ENCODE measurements at regions not wholly inside any gene's neighbourhood (a gene's known extent, or its start where the extent isn't known, plus 50 kb on each side); places are given as distances from the start of the nearest gene placed in this dataset.

DNA sequence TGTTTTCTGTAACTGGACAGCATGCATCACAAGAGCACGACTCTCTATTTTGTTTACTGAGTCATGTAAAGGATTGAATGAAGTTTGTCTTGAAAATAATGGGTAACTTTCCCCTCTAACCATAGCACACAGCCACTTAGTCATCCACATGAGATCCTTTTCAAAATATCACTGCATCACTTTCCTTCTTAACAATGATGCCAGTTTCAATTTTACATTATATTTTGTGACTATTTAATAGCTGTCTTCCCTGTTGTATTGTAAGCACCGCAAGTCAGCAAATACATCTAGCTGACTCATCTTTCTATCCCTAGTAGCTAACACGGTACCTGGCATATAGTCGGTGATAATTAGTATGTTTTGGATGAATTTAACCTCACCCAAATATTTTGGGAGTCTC, 83.3 kb upstream of the PPM1H start:
- Histone ChIP-seq H4K8ac (ENCODE audit: low read depth, low read length) (no peak overlapping the region), H3K9me3 (replicated peaks in 1 of 2; ENCODE audit: control insufficient read depth in 2 of 2, insufficient read depth in 1 of 2, low read depth in 1 of 2, low read length in 2 of 2) (no peaks in the 10 kb centered on the region), H3K9ac (ENCODE audit: low read depth, low read length, poor library complexity) (no peak overlapping the region), H3K27me3 (ENCODE audit: control insufficient read depth in 3 of 3, insufficient read depth in 3 of 3, low read depth in 1 of 3, low read length in 3 of 3) (no peaks in the 10 kb centered on the region), H3K27ac (replicated peaks; ENCODE audit: low read length) (no peak overlapping the region), H3K36me3 (replicated peaks in 1 of 2; ENCODE audit: control insufficient read depth in 2 of 2, insufficient read depth in 2 of 2, low read length in 2 of 2) (no peaks in the 10 kb centered on the region), H3K79me1 (ENCODE audit: low read depth, low read length) (no peaks in the 10 kb centered on the region), H2BK12ac (ENCODE audit: low read length) (no peak overlapping the region), H3K4me2 (ENCODE audit: insufficient read depth, low read length, poor library complexity, severe bottlenecking) (no peak overlapping the region), H2BK120ac (ENCODE audit: low read depth, low read length) (no peak overlapping the region), H3K4me3 (ENCODE audit: low read length in 2 of 2) (no peak overlapping the region), H2BK5ac (ENCODE audit: low read length) (no peak overlapping the region), H2BK15ac (ENCODE audit: low read length) (no peak overlapping the region), H3K4ac (ENCODE audit: low read length) (no peak overlapping the region), H2AFZ (ENCODE audit: low read length) (peak overlapping the region; percentile 48), H3K23ac (ENCODE audit: low read depth, low read length, poor library complexity) (no peak overlapping the region), H4K91ac (ENCODE audit: low read depth, low read length, poor library complexity) (no peak overlapping the region), H3K4me1 (ENCODE audit: control insufficient read depth in 2 of 2, insufficient read depth in 1 of 2, low read depth in 1 of 2, low read length in 2 of 2) (peaks cover 2 to 4% of the 10 kb centered on the region in 2 donors), H3K18ac (ENCODE audit: low read length) (no peak overlapping the region), H2AK5ac (ENCODE audit: low read depth, low read length) (no peak overlapping the region), H3K14ac (ENCODE audit: low read length) (no peak overlapping the region)
- no peak for DNase-seq (ENCODE audit: low spot score)
- WGBS, 2 donors (ENCODE audit: extremely low coverage in 2 of 2, insufficient read length in 2 of 2, insufficient replicate concordance in 1 of 2), result no CpG with 5 or more reads among the region's 4 CpGs

DNA sequence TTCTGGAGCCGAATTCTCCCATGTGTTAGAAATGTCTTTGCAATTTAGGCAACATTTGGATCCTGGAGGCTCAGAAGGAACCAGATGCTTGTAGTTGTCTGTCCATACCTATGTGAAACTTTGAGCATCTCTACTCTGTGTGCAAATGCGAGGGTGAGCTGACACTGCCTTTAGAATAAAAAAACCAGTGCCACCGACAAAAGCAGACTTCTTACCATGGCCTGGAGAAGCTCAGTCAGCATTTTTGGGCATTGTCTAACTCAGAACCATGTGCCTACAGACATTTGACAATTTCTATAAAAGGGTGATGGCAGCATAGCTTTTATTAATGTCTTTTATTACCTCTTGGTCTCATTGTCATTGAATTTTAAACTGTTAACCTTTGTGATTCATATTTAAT, 78.4 kb upstream of the PPM1H start:
- no peak overlapping the region for H4K8ac ChIP-seq (ENCODE audit: low read depth, low read length)
- H3K14ac ChIP-seq (ENCODE audit: low read length), result no peak overlapping the region
- no peaks in the 10 kb centered on the region for H3K4me1 ChIP-seq (ENCODE audit: control insufficient read depth in 2 of 2, insufficient read depth in 1 of 2, low read depth in 1 of 2, low read length in 2 of 2)
- no peak overlapping the region for H2AFZ ChIP-seq (ENCODE audit: low read length)
- no peaks in the 10 kb centered on the region for H3K27me3 ChIP-seq (ENCODE audit: control insufficient read depth in 3 of 3, insufficient read depth in 3 of 3, low read depth in 1 of 3, low read length in 3 of 3)
- H2AK5ac ChIP-seq (ENCODE audit: low read depth, low read length), result no peak overlapping the region
- no peak overlapping the region for H3K4ac ChIP-seq (ENCODE audit: low read length)
- no peak overlapping the region for H3K27ac ChIP-seq (replicated peaks; ENCODE audit: low read length)
- no peak overlapping the region for H3K18ac ChIP-seq (ENCODE audit: low read length)
- H3K36me3 ChIP-seq (replicated peaks in 1 of 2; ENCODE audit: control insufficient read depth in 2 of 2, insufficient read depth in 2 of 2, low read length in 2 of 2), result no peaks in the 10 kb centered on the region
- H3K23ac ChIP-seq (ENCODE audit: low read depth, low read length, poor library complexity), result no peak overlapping the region
- WGBS, 2 donors (ENCODE audit: extremely low coverage in 2 of 2, insufficient read length in 2 of 2, insufficient replicate concordance in 1 of 2), result no CpG with 5 or more reads among the region's 3 CpGs
- DNase-seq (ENCODE audit: low spot score), result no peak
- no peak overlapping the region for H3K9ac ChIP-seq (ENCODE audit: low read depth, low read length, poor library complexity)
- no peaks in the 10 kb centered on the region for H3K9me3 ChIP-seq (replicated peaks in 1 of 2; ENCODE audit: control insufficient read depth in 2 of 2, insufficient read depth in 1 of 2, low read depth in 1 of 2, low read length in 2 of 2)
- H3K4me3 ChIP-seq (ENCODE audit: low read length in 2 of 2), result no peak overlapping the region
- no peak overlapping the region for H2BK5ac ChIP-seq (ENCODE audit: low read length)
- H2BK120ac ChIP-seq (ENCODE audit: low read depth, low read length), result no peak overlapping the region
- no peak overlapping the region for H2BK12ac ChIP-seq (ENCODE audit: low read length)
- no peaks in the 10 kb centered on the region for H3K79me1 ChIP-seq (ENCODE audit: low read depth, low read length)
- H4K91ac ChIP-seq (ENCODE audit: low read depth, low read length, poor library complexity), result no peak overlapping the region
- H2BK15ac ChIP-seq (ENCODE audit: low read length), result no peak overlapping the region
- H3K4me2 ChIP-seq (ENCODE audit: insufficient read depth, low read length, poor library complexity, severe bottlenecking), result no peak overlapping the region

DNA sequence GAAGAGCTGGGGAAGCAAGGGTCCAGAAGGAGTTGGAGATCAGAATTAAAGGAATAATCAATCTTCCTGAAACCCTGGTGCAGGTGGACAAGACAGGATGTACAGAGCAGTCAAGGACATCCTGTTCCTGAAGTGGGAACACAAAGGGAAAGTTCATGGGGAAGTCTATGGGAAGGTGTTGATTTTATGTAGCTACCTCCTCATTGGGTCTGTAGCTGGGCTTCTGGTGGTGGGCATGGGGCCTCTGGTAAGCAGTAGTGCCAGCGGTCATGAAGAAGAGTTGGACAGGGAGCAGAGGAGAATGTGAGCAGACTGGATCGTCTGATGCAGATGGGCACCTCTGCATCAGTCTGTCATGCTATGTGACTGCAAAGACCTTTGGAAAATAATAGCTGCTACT, 75.7 kb upstream of the PPM1H start:
- Histone ChIP-seq H2AK5ac (ENCODE audit: low read depth, low read length) (no peak overlapping the region), H3K23ac (ENCODE audit: low read depth, low read length, poor library complexity) (no peak overlapping the region), H3K9ac (ENCODE audit: low read depth, low read length, poor library complexity) (no peak overlapping the region)

DNA sequence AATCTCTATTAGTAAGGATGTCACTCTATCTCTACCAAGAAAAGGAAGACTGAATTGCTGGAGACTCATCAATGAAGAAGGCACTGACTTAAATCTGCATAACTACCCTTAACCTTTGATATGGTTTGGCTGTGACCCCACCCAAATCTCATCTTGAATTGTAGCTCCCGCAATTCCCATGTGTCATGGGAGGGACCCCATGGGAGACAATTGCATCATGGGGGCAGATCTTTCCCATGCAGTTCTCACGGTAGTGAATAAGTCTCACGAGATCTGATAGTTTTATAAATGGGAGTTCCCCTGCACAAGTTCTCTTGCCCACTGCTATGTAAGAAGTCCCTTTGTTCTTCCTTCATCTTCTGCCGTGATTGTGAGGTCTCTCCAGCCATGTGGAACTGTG, 73.4 kb upstream of the PPM1H start:
- Histone ChIP-seq H2BK15ac (ENCODE audit: low read length) (no peak overlapping the region), H3K23ac (ENCODE audit: low read depth, low read length, poor library complexity) (no peak overlapping the region), H3K79me1 (ENCODE audit: low read depth, low read length) (peaks cover 3% of the 10 kb centered on the region), H2BK120ac (ENCODE audit: low read depth, low read length) (no peak overlapping the region), H3K4ac (ENCODE audit: low read length) (no peak overlapping the region), H3K9ac (ENCODE audit: low read depth, low read length, poor library complexity) (no peak overlapping the region), H3K27ac (replicated peaks; ENCODE audit: low read length) (no peak overlapping the region), H4K91ac (ENCODE audit: low read depth, low read length, poor library complexity) (no peak overlapping the region), H2AK5ac (ENCODE audit: low read depth, low read length) (no peak overlapping the region), H3K18ac (ENCODE audit: low read length) (no peak overlapping the region), H3K36me3 (replicated peaks in 1 of 2; ENCODE audit: control insufficient read depth in 2 of 2, insufficient read depth in 2 of 2, low read length in 2 of 2) (no peaks in the 10 kb centered on the region), H2AFZ (ENCODE audit: low read length) (no peak overlapping the region), H4K8ac (ENCODE audit: low read depth, low read length) (no peak overlapping the region), H3K4me2 (ENCODE audit: insufficient read depth, low read length, poor library complexity, severe bottlenecking) (no peak overlapping the region), H3K4me3 (ENCODE audit: low read length in 2 of 2) (no peak overlapping the region), H3K14ac (ENCODE audit: low read length) (no peak overlapping the region), H2BK5ac (ENCODE audit: low read length) (no peak overlapping the region), H2BK12ac (ENCODE audit: low read length) (no peak overlapping the region), H3K27me3 (ENCODE audit: control insufficient read depth in 3 of 3, insufficient read depth in 3 of 3, low read depth in 1 of 3, low read length in 3 of 3) (no peaks in the 10 kb centered on the region), H3K9me3 (replicated peaks in 1 of 2; ENCODE audit: control insufficient read depth in 2 of 2, insufficient read depth in 1 of 2, low read depth in 1 of 2, low read length in 2 of 2) (no peaks in the 10 kb centered on the region), H3K4me1 (ENCODE audit: control insufficient read depth in 2 of 2, insufficient read depth in 1 of 2, low read depth in 1 of 2, low read length in 2 of 2) (no peaks in the 10 kb centered on the region)
- DNase-seq (ENCODE audit: low spot score), result no peak
- WGBS, 2 donors (ENCODE audit: extremely low coverage in 2 of 2, insufficient read length in 2 of 2, insufficient replicate concordance in 1 of 2), result no CpG with 5 or more reads among the region's 4 CpGs

More for the DNA sequence above, 75.7 kb upstream of the PPM1H start:
- Histone ChIP-seq H2BK120ac (ENCODE audit: low read depth, low read length) (no peak overlapping the region), H3K4me3 (ENCODE audit: low read length in 2 of 2) (no peak overlapping the region), H3K27me3 (ENCODE audit: control insufficient read depth in 3 of 3, insufficient read depth in 3 of 3, low read depth in 1 of 3, low read length in 3 of 3) (no peaks in the 10 kb centered on the region), H2BK5ac (ENCODE audit: low read length) (no peak overlapping the region), H3K14ac (ENCODE audit: low read length) (no peak overlapping the region), H3K79me1 (ENCODE audit: low read depth, low read length) (no peaks in the 10 kb centered on the region), H4K8ac (ENCODE audit: low read depth, low read length) (no peak overlapping the region), H2BK12ac (ENCODE audit: low read length) (no peak overlapping the region), H3K18ac (ENCODE audit: low read length) (no peak overlapping the region), H2AFZ (ENCODE audit: low read length) (no peak overlapping the region), H2BK15ac (ENCODE audit: low read length) (no peak overlapping the region), H4K91ac (ENCODE audit: low read depth, low read length, poor library complexity) (no peak overlapping the region), H3K4ac (ENCODE audit: low read length) (no peak overlapping the region), H3K4me2 (ENCODE audit: insufficient read depth, low read length, poor library complexity, severe bottlenecking) (no peak overlapping the region), H3K4me1 (ENCODE audit: control insufficient read depth in 2 of 2, insufficient read depth in 1 of 2, low read depth in 1 of 2, low read length in 2 of 2) (no peaks in the 10 kb centered on the region), H3K9me3 (replicated peaks in 1 of 2; ENCODE audit: control insufficient read depth in 2 of 2, insufficient read depth in 1 of 2, low read depth in 1 of 2, low read length in 2 of 2) (no peaks in the 10 kb centered on the region), H3K36me3 (replicated peaks in 1 of 2; ENCODE audit: control insufficient read depth in 2 of 2, insufficient read depth in 2 of 2, low read length in 2 of 2) (no peaks in the 10 kb centered on the region), H3K27ac (replicated peaks; ENCODE audit: low read length) (no peak overlapping the region)
- no CpG with 5 or more reads among the region's 2 CpGs for WGBS, 2 donors (ENCODE audit: extremely low coverage in 2 of 2, insufficient read length in 2 of 2, insufficient replicate concordance in 1 of 2)
- DNase-seq (ENCODE audit: low spot score), result no peak
